ENCODE measurements at regions not wholly inside any gene's neighbourhood (a gene's known extent, or its start where the extent isn't known, plus 50 kb on each side); places are given as distances from the start of the nearest gene placed in this dataset.

- H3K4me3 ChIP-seq (replicated peaks; ENCODE audit: low read depth, low read length) = no peak overlapping the region
- DNase-seq (ENCODE audit: low read depth) = no peak
Observed at GRCh38 chr6:6801635-6802218, 213.2 kb downstream of the LY86 start.

GRCh38 chr6:6803180-6803977, 214.9 kb downstream of the LY86 start:
- H3K4me3 ChIP-seq (replicated peaks; ENCODE audit: low read depth, low read length) = no peak overlapping the region
- no peak for DNase-seq (ENCODE audit: low read depth)
- no peak for TF ChIP-seq CTCF (IDR thresholded peaks at IDR 0.05; ENCODE audit: low read length, missing control alignments)

More at GRCh38 chr6:6801635-6802218, 213.2 kb downstream of the LY86 start:
- TF ChIP-seq CTCF (IDR thresholded peaks at IDR 0.05; ENCODE audit: low read length, missing control alignments) = no peak

- H3K4me3 ChIP-seq (replicated peaks; ENCODE audit: low read depth, low read length) = no peak overlapping the region
- no peak for DNase-seq (ENCODE audit: low read depth)
- TF ChIP-seq CTCF (IDR thresholded peaks at IDR 0.05; ENCODE audit: low read length, missing control alignments) = no peak
Observed at GRCh38 chr6:6804843-6805615, 216.5 kb downstream of the LY86 start.

- no peak for TF ChIP-seq CTCF (IDR thresholded peaks at IDR 0.05; ENCODE audit: low read length, missing control alignments)
- peak; percentile 33 for DNase-seq (ENCODE audit: low read depth)
- H3K4me3 ChIP-seq (replicated peaks; ENCODE audit: low read depth, low read length) = no peak overlapping the region
Observed at GRCh38 chr6:6806844-6807518, 218.5 kb downstream of the LY86 start.

GRCh38 chr6:6808343-6808742, 219.8 kb downstream of the LY86 start:
- no peak overlapping the region for H3K4me3 ChIP-seq (replicated peaks; ENCODE audit: low read depth, low read length)
- no peak for DNase-seq (ENCODE audit: low read depth)
- TF ChIP-seq CTCF (IDR thresholded peaks at IDR 0.05; ENCODE audit: low read length, missing control alignments) = no peak

- no peak for TF ChIP-seq CTCF (IDR thresholded peaks at IDR 0.05; ENCODE audit: low read length, missing control alignments)
- no peak for DNase-seq (ENCODE audit: low read depth)
- no peak overlapping the region for H3K4me3 ChIP-seq (replicated peaks; ENCODE audit: low read depth, low read length)
Observed at GRCh38 chr6:6808915-6809314, 220.4 kb downstream of the LY86 start.

Measured in fibroblast of pulmonary artery (primary cell).